ENCODE measurements at regions not wholly inside any gene's neighbourhood (a gene's known extent, or its start where the extent isn't known, plus 50 kb on each side); places are given as distances from the start of the nearest gene placed in this dataset.

DNA sequence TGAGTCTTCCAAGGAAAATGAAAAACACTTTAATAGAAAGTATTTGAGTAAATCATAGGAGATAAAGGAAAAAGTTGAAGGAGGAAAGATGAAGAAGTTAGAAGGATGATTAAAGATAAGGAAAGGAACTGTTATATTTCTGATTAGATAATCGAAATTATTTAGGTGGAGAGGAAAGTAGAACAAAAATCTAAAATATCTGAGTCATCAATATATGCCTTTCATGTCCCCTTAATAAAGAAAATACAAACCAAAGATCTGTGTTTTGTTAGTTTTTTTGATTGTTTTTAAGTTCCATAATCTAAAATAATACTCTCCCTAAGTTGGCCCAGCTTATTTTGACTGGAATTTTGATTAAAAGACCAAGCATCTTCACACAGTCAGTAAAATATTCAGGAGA, 412.9 kb upstream of the DDX18 start:
- DNase-seq, result no peak

DNA sequence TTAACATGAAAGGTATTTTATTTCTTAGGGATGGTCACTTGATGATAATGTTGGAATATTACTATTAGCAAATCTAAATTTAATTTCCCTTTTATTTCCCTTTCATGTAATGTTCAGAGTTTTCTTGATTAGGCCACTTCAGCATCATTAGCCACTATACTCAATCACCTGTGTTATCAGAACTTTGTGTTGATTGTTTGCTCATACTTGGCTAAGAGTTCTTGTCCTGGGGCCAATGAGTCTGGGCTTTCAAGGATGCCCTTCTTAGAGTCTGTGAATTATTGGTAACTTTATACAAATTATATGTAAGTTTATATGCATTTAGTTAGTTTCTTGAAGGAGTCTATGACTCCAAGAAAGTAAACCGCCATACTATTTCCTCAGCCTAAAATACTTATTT, 408.0 kb upstream of the DDX18 start:
- DNase-seq, result no peak

DNA sequence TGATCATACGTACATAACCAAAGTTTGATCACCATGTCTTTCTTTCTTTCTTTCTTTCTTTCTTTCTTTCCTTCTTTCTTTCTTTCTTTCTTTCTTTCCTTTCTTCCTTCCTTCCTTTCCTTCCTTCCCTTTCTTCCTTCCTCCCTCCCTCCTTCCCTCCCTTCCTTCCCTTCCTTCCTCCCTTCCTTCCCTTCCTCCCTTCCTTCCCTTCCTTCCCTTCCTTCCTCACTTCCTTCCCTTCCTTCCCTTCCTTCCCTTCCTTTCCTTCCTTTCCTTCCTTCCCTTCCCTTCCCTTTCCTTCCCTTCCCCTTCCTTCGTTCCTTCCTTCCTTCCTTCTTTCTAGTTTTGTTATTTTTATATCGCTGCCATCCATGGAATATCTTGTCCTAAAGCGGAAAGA, 406.7 kb upstream of the DDX18 start:
- DNase-seq, result no peak

DNA sequence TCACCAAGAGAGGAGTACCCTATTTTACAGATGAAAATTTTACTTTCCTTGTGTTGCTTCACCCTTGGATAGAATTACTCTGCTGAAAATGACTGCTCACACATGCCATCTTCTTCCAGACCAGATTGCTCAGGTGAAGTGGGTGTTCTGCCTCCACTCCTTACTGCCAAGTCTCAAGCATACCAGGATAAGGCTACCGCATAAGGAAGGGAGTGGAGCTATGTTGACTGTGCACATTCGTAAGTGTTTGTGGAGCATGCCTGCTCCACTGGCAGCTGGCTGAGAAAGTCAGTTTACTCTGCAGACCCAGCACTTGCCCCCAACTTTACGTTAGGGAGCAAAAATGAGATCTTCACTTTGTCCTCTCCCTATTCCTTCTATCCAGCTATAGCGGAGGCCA, 405.0 kb upstream of the DDX18 start:
- DNase-seq, result no peak

DNA sequence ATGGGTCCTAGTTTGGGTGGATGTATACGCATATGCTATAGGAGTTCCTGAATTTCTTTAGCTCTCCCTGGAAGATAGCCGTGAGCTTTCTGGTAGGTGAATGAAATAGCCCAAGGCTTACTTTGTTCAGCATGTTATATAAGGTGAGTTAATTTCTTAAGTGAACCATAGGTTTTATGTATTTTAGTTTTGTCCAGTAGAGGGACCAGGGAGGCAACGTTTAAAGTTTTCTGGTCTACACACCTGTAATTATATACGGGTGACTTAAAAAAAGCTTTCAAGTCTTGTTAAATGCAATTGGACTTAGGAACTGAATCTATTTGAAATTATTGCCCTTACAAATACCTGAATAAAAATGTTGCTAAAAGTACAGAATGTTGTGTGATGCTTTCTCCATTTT, 402.5 kb upstream of the DDX18 start:
- no peak for DNase-seq

DNA sequence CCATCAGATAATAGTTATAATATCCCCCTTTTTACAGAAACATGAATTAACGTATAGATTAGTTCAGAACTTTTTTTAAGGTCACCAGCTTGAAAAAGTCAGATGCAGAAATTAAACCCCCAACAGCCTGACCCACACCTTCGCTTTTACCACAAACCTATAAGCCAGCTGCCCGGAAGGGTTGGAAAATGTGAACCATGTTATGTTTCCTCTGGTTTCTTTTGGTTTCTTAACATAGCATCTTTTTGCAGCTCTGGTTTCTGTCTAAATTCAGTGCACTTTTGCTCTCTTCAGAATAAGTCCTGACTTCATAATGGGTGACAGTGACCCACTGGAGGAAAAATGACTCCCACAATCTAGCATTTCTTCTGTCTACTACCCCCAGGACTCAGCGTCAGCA, 381.7 kb upstream of the DDX18 start:
- DNase-seq, result no peak

DNA sequence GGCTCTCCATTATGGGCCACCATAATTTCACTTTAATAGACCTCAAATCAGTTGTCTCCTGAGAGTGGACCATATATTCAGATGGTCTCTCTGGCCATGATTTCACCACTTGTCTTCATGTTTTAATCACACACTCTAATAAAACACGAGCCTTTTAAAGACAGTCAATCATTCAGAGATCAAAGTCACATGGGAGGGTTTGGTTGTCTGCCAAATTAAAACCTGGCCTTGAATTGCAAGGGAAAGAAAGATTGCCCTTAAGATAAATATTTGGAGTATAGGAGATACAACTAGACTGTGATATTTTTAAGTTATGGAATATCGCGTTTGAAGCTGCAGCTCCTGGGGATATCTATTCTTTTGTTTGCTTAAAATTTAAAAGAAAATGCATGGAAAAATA, 377.8 kb upstream of the DDX18 start:
- DNase-seq, result no peak

DNA sequence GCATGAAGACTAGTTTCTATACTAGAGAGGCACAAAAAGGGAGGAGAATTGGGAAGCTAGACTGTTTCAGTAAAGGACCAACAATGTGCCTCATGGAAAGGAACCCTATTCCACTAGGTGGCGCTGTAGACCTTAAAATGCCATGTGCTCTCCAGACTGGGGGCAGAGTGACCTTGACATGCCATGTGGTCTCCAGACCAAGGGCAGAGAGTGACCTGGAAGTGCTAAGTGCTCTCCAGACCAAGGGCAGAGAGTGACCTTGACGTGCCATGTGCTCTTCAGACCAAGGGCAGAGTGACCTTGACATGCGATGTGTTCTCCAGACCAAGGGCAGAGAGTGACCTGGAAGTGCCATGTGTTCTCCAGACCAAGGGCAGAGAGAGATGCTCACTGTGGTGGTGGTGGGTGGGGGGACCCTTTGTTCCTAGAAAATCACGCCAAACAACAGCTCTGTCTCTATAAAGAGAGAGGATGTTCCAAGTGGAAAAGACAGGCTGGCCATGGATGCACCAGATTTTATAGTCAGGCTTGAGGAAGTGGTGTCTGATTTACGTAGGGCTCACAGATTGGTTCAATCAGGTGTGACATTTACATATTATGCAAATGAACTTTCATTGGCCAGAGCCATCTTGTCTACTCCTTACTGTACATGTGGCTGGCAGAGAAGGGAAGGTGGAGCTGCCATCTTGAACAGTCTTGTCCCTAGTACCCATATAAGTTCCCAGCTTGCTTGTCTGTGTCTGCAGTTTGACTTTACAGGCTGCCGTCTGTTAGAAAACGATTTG, 344.0 kb upstream of the DDX18 start:
- no peak for DNase-seq

DNA sequence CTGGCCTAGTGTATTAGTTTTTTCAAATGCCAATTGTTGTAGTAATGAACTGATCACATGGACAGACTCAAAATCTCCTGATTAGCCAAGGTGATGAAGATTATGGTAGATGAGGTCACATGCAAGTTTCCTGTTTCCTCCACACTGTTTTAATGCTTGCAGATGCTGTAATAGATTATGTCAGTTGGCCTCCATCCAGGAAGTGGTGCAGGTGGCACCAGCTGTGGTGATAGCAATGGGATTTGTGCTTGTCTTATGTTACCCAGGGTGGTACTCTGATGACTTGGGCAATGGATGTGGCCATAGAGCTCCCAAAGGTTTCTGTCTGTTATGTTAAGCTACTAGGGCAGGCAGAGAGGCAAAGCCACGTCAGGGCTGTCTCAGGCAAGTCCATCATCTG, 332.9 kb upstream of the DDX18 start:
- DNase-seq, result no peak

DNA sequence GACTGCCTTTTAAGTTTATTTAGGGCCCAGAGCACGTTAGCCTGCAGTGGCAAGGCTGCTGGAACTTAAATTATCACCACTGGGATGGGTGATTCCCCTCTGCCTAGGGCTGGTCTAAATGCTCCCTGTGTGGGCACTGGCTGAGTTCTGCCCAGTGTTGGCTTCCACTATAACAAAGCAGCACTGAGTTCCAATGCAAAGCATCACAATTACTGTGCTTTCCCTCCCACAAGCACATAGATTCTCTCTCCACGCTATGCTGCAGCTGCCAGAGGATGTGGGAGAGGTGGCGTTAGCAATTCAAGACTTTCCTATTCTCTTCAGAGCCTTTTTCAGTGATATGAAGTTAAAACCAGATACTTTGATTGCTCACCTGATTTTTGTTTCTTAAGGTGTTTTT, 328.9 kb upstream of the DDX18 start:
- no peak for DNase-seq

DNA sequence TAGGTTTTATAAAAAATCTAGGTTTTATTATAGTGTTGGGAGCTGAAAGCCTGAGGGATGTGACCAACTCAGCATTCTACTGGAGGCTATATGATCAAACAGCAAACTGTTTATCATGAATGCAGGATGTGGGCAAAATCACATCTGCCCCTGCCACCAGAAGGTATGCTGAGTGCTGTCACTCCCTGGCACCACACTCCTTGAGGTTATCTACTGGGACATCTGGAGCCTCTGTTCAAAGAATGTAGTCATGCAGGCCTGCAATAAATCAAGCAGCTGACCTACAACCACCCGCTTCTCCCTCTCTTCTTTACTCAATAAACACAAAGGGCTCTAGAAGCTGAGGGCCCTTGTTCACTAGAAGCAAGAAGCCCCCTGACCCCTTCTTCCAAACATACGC, 328.4 kb upstream of the DDX18 start:
- DNase-seq, result no peak

DNA sequence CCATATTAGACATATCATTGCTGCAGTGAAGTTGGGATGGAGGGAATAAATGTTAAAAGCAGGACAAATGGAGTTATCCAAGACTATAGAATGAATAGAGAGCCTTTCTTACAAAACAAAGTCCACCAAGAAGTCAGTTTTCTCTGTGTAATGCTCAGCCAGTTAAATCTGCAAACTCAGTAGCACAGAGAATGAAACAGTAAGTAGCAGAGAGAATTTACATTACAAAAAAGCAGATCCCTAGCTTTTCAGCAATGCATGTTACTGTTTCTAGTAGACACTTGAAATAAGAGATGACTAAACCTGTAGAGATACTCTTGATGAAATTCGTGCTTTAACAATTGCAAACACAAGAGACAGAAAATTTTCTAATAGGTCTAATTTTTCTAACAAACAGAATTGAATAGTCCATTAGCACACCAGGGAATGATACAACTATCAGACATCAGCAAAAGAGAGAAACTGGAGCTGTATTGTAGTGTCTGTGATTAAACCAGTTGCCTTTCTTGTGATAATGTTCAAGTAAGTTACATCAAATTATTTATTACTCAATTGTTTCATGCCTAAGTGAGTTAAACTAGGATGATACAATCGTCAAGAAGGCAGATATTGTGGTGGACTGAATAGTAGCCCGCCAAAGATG, 322.2 kb upstream of the DDX18 start:
- DNase-seq, result no peak

DNA sequence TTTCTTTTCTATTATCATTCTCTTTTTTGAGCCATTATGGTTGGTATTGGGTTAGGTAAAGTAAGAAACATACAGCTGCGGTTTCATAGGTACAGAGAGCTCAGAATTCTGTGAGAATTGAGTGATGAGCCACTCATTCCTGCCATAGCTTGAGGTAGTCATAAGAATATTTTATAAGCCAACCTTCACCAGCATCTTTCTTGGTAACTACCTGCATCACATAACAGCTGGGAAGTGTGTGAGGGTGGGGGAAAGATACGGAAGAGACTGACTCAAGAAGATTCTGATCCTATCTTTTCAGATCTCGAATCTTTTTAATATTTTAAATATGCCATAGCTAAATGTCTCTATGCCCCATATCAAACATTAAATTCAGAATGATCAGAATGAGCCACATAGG, 313.8 kb upstream of the DDX18 start:
- no peak for DNase-seq

DNA sequence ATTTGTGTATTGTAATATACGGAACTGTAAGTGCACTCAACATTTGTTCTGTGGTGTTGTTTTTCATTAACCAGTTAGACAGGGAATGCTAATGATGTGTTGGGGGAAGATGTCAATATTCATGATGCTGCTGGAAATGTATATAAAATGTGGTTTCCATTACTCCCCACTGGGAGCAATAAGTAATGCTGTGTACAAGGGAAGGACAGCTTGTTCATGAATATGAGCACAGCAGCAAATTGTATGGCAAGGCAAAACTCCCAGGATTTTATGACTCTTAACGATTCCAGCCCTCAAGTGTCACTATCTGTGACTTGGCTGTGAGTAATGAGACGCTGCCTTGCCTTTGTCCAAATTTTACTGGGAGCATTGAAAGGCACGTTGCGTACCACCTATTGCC, 312.4 kb upstream of the DDX18 start:
- DNase-seq, result no peak

DNA sequence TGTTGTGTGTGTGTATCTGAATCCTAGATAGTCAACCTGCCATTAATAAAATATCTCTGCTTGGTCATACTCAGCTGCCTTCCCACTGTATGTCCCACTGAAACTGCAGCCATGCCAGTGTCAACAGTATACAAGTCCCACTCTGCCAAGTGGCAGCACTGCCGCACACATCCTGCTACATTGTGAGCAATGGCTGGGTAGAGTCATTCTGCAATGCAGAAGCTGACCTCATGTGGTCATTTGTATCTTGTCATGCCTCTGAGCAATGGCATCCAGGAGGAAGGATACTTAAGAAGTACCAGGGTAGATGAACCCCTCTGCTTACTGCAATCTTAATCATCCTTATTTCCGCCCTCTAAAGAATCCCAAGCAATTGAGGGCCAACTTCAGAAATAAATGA, 302.2 kb upstream of the DDX18 start:
- no peak for DNase-seq

DNA sequence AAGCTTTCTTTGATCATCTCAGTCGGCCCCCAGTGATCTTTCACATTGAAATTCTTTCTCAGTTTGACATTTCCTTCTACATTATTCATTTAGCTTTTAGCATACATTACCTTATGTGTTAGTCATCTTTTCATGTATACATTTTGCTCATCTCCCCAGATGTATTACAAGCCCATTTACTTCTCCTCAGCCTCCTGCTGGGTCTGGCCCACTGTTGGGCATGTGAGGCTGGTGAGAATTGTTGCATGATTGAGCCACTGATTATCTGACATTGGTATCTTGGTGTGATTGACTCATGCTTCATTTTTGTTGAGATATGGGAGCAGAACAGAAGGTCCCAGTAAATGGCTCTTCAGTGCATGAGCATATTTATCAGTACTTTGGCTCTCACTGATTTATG, 300.1 kb upstream of the DDX18 start:
- DNase-seq, result no peak

DNA sequence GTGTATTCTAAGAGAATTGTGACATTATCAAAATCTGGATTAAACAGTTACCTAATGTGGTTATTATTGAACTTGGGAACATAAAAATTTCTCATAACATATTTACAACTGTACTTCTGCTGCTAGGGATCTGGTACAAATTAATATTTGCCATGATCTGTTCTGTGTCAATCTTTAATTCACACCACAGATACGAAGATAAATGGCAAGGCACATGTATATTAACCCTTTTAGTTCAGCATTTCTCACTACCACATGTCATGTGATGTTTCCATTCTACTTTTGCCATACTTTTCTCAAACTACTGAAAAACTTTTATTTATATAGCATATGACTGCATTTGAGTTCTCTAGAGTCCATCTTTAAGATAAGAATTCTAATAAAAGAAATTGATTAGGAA, 295.3 kb upstream of the DDX18 start:
- DNase-seq, result no peak

DNA sequence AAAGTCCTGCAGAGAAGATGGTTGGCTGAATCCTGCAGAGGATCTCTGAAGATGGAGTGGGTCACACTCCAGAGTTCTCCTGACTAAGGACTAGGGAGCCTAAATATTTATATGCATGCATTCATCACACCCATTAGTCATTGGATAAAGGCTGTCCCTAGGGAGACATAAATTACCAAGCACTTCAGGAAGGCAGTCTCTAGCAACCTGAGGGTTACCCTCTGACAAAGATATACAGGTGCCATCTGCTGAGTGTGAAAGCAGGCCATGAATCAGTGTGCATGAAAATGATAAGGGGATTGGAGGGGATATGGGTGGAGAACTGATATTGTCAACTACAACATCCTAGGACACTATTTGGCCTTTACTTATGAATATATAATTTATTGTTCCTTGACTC, 294.8 kb upstream of the DDX18 start:
- DNase-seq, result no peak

DNA sequence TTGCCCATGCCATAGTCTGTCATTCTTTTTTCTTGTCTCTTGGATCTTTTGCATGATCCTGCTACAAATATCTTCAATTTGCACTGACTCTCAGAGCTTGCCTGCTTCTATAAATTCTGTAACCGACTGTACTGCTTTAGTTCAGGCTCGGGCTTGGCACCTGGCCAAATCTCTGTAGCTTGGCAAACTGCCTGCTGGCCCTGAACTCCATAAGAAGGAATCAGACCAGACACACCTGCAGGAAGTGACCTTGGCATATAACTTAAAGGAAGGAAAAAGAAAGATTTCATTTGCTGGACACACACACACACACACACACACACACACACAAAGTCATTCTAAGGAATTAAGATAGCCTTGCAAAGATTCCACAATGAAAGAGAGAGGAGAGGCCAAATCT, 291.2 kb upstream of the DDX18 start:
- DNase-seq, result peak; percentile 42

DNA sequence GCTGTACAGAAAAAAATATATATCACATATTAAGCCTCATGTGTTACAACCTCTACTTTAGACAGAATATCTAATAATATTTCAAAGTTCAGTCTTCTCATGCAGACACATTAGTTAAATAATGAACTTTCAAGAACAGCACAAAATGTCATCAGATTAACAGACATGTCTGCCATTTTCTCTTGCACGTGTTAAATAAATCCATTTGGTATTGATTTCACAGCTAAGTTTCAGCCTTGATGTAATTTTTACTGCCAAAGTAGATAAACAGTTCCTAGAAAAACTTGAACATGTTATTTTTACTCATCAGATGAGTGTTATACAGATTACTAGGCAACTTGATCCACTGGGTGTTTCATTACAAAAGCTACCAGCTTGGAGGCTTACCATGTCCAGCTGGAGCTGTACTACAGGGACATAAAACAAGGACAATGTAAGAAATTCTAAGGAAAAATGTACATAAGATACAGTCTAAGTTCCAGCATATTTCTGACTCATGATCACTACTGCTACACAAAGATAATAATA, 290.7 kb upstream of the DDX18 start:
- DNase-seq, result no peak

DNA sequence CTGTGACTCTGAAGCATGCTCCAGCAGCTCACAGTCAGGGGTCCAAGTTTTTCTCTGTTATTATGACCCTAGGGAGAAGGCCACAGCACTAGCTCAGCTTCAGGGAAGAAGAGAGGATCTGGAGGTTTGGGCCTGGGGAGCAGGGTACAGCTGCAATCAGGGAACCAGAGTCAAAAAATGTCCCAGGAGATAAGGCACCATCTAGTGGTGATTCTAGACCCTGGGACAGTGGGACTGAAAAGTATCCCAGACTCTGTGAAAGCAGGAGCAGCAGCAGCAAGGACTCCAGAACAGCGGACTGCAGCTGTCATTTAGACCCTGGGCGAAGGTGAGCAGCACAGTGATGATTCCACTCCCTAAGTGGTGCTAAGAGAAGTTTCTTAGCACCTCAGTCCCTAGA, 278.4 kb upstream of the DDX18 start:
- no peak for DNase-seq

DNA sequence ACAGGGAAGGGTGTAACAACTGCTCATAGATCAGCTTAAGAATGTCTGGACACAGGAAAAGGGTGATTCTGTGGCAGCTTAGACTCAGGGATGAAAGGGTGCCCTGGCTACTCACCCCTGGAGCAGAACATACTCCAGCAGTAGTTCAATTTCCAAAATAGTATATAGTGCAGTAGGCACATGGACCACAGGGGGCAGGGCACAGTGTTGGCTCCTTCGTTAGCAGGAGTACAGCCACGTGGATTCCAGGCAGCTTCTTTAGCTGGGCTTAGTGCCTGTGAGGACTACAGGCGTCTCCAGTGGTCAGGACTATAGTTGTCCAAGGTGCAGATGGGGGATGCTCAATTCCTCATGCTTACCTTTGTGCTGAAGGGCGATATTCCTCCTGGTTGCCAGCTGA, 277.5 kb upstream of the DDX18 start:
- DNase-seq, result no peak

DNA sequence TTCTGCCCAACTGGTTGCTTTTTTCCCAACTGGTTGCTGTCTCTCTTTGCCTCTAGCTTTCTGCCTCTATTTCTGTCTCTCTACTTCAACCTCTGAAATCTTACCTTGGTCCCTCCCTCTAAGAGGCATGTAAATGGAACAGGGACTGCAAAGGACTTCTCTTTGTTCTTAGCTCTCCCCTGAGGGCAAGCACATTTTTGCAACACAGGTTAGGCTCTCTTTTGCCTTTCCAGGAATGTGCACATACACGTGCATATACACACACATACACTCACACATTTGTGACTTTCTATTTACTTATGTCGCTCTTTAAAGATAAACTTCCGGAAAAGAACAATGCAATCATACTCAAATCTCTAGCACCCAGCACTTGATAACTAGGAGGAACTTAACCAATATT, 262.6 kb upstream of the DDX18 start:
- no peak for DNase-seq

DNA sequence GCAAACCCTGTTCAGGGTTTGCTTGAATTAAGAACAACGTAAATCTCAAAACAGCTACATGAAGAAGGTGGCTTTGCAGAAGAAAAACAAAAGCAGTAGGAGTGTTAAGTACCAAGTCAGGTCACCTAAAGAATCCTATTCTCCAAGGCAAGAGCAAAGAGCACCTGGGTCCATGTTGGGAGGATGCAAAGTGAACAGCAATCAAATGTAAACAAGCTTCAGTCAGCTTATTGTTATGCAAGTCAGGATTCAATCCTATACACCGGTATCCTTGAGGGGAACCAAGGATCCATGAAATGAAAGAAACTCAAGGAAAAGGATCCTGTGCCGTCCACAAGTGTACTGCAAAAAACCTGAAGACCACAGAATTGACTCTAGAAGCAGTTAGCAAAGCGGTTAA, 261.0 kb upstream of the DDX18 start:
- no peak for DNase-seq

DNA sequence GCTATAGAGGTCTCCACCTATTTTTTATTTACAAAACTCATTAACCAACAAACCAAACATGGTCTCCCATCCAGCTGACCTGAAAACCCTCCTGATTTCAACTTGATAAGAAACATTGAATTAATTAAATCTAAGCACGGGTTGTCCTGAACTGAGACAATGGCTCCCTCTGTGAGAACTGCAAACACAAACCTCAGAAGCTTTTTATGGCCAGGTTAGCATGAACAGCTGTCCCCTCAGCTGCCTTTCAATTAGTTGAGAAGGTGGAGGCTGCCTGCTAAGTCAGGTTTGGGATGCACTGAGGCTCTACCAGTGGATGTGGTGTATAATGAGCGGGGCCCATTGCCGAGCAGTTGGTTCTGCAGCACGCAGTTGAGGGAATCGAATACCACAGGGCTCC, 258.5 kb upstream of the DDX18 start:
- DNase-seq, result no peak
